ENCODE measurements at regions not wholly inside any gene's neighbourhood (a gene's known extent, or its start where the extent isn't known, plus 50 kb on each side); places are given as distances from the start of the nearest gene placed in this dataset.

DNA sequence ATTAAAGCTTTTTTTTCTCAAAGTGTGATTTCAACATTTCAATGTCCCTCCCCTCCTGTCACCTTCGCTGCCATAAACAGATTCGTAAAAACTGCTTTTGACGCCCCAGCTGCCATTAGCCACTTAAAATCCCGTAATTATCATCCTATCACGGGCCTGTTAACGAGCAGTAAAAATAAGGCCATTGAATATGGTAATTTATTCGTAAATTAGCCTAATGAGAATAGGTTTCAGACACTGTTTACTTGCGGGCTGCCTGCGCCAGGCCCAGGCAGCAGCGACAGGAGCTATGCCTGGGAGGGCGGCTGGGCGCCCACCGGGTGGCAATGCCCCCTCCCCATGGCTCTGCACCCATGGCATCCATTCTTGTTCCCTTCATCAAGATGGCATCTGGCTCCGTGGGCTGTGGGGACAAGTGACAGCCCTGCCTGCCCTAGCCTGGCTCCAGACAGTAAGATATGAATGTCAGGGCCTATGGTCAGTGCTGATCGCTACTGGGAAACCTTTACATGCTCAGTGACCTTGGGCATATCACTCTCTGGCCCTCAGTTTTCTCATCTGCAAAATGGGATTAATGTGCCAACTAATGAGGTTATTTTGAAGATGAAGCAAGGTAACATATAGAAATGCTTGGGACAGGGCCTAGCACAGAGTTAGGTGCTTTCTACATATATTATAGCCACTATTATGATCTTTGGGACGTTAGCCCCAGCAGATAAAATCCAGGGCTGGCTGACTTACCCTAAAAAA lies 500.8 kb downstream of the MN1 start:
- Histone ChIP-seq H3K27ac (ENCODE audit: low read length) (no peak overlapping the region), H2AFZ (ENCODE audit: low read length) (no peak overlapping the region), H3K9me3 (replicated peaks; ENCODE audit: insufficient read depth, low read length) (no peaks in the 10 kb centered on the region), H3K9ac (ENCODE audit: low read length) (no peak overlapping the region), H3K4me1 (ENCODE audit: low read length) (no peaks in the 10 kb centered on the region), H3K79me2 (ENCODE audit: low read length) (no peaks in the 10 kb centered on the region), H4K20me1 (ENCODE audit: insufficient read depth, low read length) (no peaks in the 10 kb centered on the region), H3K9me2 (replicated peaks; ENCODE audit: insufficient read depth, low read length) (no peaks in the 10 kb centered on the region), H3K4me3 (ENCODE audit: low read length) (no peak overlapping the region), H3K36me3 (replicated peaks; ENCODE audit: insufficient read depth, low read length) (no peaks in the 10 kb centered on the region), H3K4me2 (ENCODE audit: low read depth, low read length) (no peak overlapping the region), H3K27me3 (replicated peaks; ENCODE audit: insufficient read depth, low read length) (peaks cover 88% of the 10 kb centered on the region), H3F3A (ENCODE audit: insufficient read depth, low read length) (no peaks in the 10 kb centered on the region)
- TF ChIP-seq EZH2phosphoT487 (IDR thresholded peaks at IDR 0.05; ENCODE audit: low read length), result no peak
- DNase-seq, result no peak

DNA sequence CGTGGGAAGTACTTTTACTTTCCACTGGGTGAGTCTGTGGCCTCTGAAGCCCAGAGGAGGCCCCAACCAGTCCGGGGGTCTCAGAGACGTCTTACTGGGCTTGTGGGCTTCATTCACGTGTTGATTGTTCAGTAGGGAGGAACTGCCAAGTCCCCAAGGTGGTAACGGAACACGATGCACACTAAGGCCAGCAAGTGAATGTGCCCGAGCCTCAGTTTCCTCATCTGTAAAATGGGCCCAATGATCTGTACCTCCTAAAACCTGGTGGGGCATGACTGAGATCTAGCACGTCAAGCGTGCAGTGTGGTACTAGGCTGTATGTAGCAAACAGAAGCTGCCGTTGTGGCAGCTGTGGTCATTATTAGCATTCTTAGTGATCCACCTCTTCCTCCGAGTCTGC lies 499.1 kb downstream of the MN1 start:
- Histone ChIP-seq H3F3A (ENCODE audit: insufficient read depth, low read length) (no peaks in the 10 kb centered on the region), H3K36me3 (replicated peaks; ENCODE audit: insufficient read depth, low read length) (no peaks in the 10 kb centered on the region), H3K9me2 (replicated peaks; ENCODE audit: insufficient read depth, low read length) (no peaks in the 10 kb centered on the region), H4K20me1 (ENCODE audit: insufficient read depth, low read length) (no peaks in the 10 kb centered on the region), H3K79me2 (ENCODE audit: low read length) (no peaks in the 10 kb centered on the region), H3K4me3 (ENCODE audit: low read length) (no peak overlapping the region), H2AFZ (ENCODE audit: low read length) (no peak overlapping the region), H3K27ac (ENCODE audit: low read length) (no peak overlapping the region), H3K4me2 (ENCODE audit: low read depth, low read length) (no peak overlapping the region), H3K4me1 (ENCODE audit: low read length) (no peaks in the 10 kb centered on the region), H3K9ac (ENCODE audit: low read length) (no peak overlapping the region), H3K9me3 (replicated peaks; ENCODE audit: insufficient read depth, low read length) (no peaks in the 10 kb centered on the region), H3K27me3 (replicated peaks; ENCODE audit: insufficient read depth, low read length) (peaks cover 70% of the 10 kb centered on the region)
- DNase-seq, result no peak
- no peak for TF ChIP-seq EZH2 (optimal IDR thresholded peaks at IDR 0.05; ENCODE audit: low read depth, low read length)
- TF ChIP-seq, protein P1, sequence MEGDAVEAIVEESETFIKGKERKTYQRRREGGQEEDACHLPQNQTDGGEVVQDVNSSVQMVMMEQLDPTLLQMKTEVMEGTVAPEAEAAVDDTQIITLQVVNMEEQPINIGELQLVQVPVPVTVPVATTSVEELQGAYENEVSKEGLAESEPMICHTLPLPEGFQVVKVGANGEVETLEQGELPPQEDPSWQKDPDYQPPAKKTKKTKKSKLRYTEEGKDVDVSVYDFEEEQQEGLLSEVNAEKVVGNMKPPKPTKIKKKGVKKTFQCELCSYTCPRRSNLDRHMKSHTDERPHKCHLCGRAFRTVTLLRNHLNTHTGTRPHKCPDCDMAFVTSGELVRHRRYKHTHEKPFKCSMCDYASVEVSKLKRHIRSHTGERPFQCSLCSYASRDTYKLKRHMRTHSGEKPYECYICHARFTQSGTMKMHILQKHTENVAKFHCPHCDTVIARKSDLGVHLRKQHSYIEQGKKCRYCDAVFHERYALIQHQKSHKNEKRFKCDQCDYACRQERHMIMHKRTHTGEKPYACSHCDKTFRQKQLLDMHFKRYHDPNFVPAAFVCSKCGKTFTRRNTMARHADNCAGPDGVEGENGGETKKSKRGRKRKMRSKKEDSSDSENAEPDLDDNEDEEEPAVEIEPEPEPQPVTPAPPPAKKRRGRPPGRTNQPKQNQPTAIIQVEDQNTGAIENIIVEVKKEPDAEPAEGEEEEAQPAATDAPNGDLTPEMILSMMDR (IDR thresholded peaks at IDR 0.05; ENCODE audit: low read length), result no peak
- TF ChIP-seq EZH2phosphoT487 (IDR thresholded peaks at IDR 0.05; ENCODE audit: low read length), result no peak

DNA sequence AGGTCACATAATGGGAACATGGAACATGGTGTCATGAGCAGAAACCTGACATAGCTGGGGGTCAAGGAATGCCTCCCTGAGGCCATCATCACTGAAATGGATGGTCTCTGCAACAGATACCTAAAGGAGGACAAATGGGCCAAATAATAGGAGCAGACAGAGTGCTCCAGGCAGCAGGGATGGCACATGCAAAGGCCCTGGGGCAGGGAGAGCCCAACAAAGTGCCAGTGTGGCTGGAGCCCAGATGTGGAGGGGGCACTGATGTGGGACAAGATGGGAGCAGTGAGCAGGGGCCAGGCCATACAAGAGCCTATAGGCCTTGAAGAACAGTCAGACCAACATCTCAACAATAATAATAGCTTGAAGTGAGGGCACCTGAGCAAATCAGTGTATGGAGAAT lies 497.8 kb downstream of the MN1 start:
- H3K9me2 ChIP-seq (replicated peaks; ENCODE audit: insufficient read depth, low read length), result no peaks in the 10 kb centered on the region
- H4K20me1 ChIP-seq (ENCODE audit: insufficient read depth, low read length), result no peaks in the 10 kb centered on the region
- TF ChIP-seq EZH2 (optimal IDR thresholded peaks at IDR 0.05; ENCODE audit: low read depth, low read length) (no peak), EZH2phosphoT487 (IDR thresholded peaks at IDR 0.05; ENCODE audit: low read length) (no peak)
- H3K79me2 ChIP-seq (ENCODE audit: low read length), result no peaks in the 10 kb centered on the region
- no peak overlapping the region for H3K4me2 ChIP-seq (ENCODE audit: low read depth, low read length)
- H3F3A ChIP-seq (ENCODE audit: insufficient read depth, low read length), result no peaks in the 10 kb centered on the region
- H2AFZ ChIP-seq (ENCODE audit: low read length), result no peak overlapping the region
- H3K9me3 ChIP-seq (replicated peaks; ENCODE audit: insufficient read depth, low read length), result no peaks in the 10 kb centered on the region
- no peaks in the 10 kb centered on the region for H3K4me1 ChIP-seq (ENCODE audit: low read length)
- H3K4me3 ChIP-seq (ENCODE audit: low read length), result no peak overlapping the region
- H3K27me3 ChIP-seq (replicated peaks; ENCODE audit: insufficient read depth, low read length), result peaks cover 58% of the 10 kb centered on the region
- no peak overlapping the region for H3K9ac ChIP-seq (ENCODE audit: low read length)
- no peak for DNase-seq
- no peak overlapping the region for H3K27ac ChIP-seq (ENCODE audit: low read length)
- no peaks in the 10 kb centered on the region for H3K36me3 ChIP-seq (replicated peaks; ENCODE audit: insufficient read depth, low read length)

DNA sequence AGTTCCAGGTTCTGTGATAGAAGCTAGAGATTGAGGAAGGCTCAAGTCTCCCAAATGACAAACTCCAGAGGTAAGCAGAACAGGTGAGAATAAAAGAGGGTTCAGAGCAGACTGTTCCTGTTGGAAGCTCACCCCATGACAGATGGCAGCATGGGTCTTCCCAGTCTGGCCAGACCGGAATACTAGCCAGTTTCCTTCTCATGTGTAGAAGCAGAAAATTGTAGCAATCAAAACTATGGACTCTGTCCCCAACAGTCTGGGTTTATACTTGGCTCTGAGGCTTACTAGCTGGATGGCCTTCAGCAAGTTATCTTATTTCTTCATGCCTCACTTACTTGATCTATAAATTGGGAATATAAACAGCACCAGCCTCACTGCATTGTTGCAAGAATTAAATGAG lies 494.8 kb downstream of the MN1 start:
- no peaks in the 10 kb centered on the region for H3K79me2 ChIP-seq (ENCODE audit: low read length)
- no peak overlapping the region for H3K9ac ChIP-seq (ENCODE audit: low read length)
- no peaks in the 10 kb centered on the region for H3K4me1 ChIP-seq (ENCODE audit: low read length)
- no peaks in the 10 kb centered on the region for H3K36me3 ChIP-seq (replicated peaks; ENCODE audit: insufficient read depth, low read length)
- TF ChIP-seq EZH2phosphoT487 (IDR thresholded peaks at IDR 0.05; ENCODE audit: low read length) (no peak), EZH2 (optimal IDR thresholded peaks at IDR 0.05; ENCODE audit: low read depth, low read length) (no peak)
- TF ChIP-seq, protein P1 (IDR thresholded peaks at IDR 0.05; ENCODE audit: low read length), result no peak
- peaks cover 50% of the 10 kb centered on the region for H3K27me3 ChIP-seq (replicated peaks; ENCODE audit: insufficient read depth, low read length)
- no peak overlapping the region for H3K4me2 ChIP-seq (ENCODE audit: low read depth, low read length)
- no peak overlapping the region for H3K27ac ChIP-seq (ENCODE audit: low read length)
- H3K9me2 ChIP-seq (replicated peaks; ENCODE audit: insufficient read depth, low read length), result no peaks in the 10 kb centered on the region
- H3F3A ChIP-seq (ENCODE audit: insufficient read depth, low read length), result no peaks in the 10 kb centered on the region
- H4K20me1 ChIP-seq (ENCODE audit: insufficient read depth, low read length), result no peaks in the 10 kb centered on the region
- H3K4me3 ChIP-seq (ENCODE audit: low read length), result no peak overlapping the region
- no peak for DNase-seq
- no peaks in the 10 kb centered on the region for H3K9me3 ChIP-seq (replicated peaks; ENCODE audit: insufficient read depth, low read length)
- no peak overlapping the region for H2AFZ ChIP-seq (ENCODE audit: low read length)

All from MM.1S (cell line).